RWPE2 (cell line): ENCODE measurements at regions not wholly inside any gene's neighbourhood (a gene's known extent, or its start where the extent isn't known, plus 50 kb on each side); places are given as distances from the start of the nearest gene placed in this dataset.
A peak's percentile ranks its signal among the peaks of the same experiment; 100 is the strongest.

Experiments used
- ATAC-seq: fragments of 200-7000 bp; cut with Tn5 transposase; 3 replicates; pipeline ENCODE4 v1.9.1; 2021; ENCODE audit warnings: low read depth
- DNase-seq: peaks from one replicate; pipeline ENCODE4 v3.0.0-alpha.2; 2020; ENCODE audit warnings: low spot score
- H3K27ac ChIP-seq: fragments of 450-650 bp; 2 replicates; pipeline ENCODE4 v1.5.1; 2017; ENCODE audit warnings: mild to moderate bottlenecking; ENCODE audit not compliant: poor library complexity, severe bottlenecking
- H3K27me3 ChIP-seq: fragments of 250-450 bp; sonication (Bioruptor Pico); 2 replicates; pipeline ENCODE4 v1.5.1; 2021; ENCODE audit warnings: mild to moderate bottlenecking, moderate library complexity; ENCODE audit not compliant: insufficient read depth, poor library complexity, severe bottlenecking
- H3K36me3 ChIP-seq: fragments of 250-450 bp; sonication (Bioruptor Pico); 2 replicates; pipeline ENCODE4 v1.5.1; 2020; ENCODE audit warnings: low read depth, mild to moderate bottlenecking, moderate library complexity
- H3K4me1 ChIP-seq: fragments of 250-450 bp; sonication (Bioruptor Pico); 2 replicates; pipeline ENCODE4 v1.5.1; 2021; ENCODE audit warnings: mild to moderate bottlenecking, moderate library complexity; ENCODE audit not compliant: insufficient read depth, poor library complexity, severe bottlenecking
- H3K4me3 ChIP-seq: fragments of 250-450 bp; sonication (Bioruptor Pico); 2 replicates; pipeline ENCODE4 v1.5.1; 2021; ENCODE audit warnings: mild to moderate bottlenecking, moderate library complexity; ENCODE audit not compliant: severe bottlenecking
- H3K9me3 ChIP-seq: fragments of 250-450 bp; sonication (Bioruptor Pico); 2 replicates; pipeline ENCODE4 v1.5.1; 2021; ENCODE audit warnings: mild to moderate bottlenecking, moderate library complexity; ENCODE audit not compliant: severe bottlenecking
- CTCF ChIP-seq: fragments of 450-650 bp; IDR thresholded peaks from one replicate; pipeline ENCODE4 v1.5.1; 2017; ENCODE audit warnings: mild to moderate bottlenecking, moderate library complexity; ENCODE audit not compliant: poor library complexity, severe bottlenecking

- peaks cover 3% of the 10 kb centered on the region for H3K9me3 ChIP-seq
- DNase-seq (no peak), ATAC-seq (no peak)
- no peak overlapping the region for H3K27ac ChIP-seq
- H3K27me3 ChIP-seq: peaks cover 62% of the 10 kb centered on the region
- no peak for TF ChIP-seq CTCF
- no peaks in the 10 kb centered on the region for H3K4me1 ChIP-seq
- no peaks in the 10 kb centered on the region for H3K36me3 ChIP-seq
- H3K4me3 ChIP-seq: no peak overlapping the region
These were observed 73.6 kb upstream of the PHACTR3 start for GRCh38 chr20:59530782-59531181.

GRCh38 chr20:59537991-59538390 is 66.3 kb upstream of the PHACTR3 start:
- H3K4me3 ChIP-seq: no peak overlapping the region
- ATAC-seq: no peak
- no peak for TF ChIP-seq CTCF
- H3K9me3 ChIP-seq: peaks cover 7% of the 10 kb centered on the region
- no peaks in the 10 kb centered on the region for H3K4me1 ChIP-seq
- peaks cover 32% of the 10 kb centered on the region for H3K27me3 ChIP-seq
- H3K36me3 ChIP-seq: no peaks in the 10 kb centered on the region
- no peak overlapping the region for H3K27ac ChIP-seq
- no peak for DNase-seq

GRCh38 chr20:59547596-59547995 is 56.7 kb upstream of the PHACTR3 start:
- Histone ChIP-seq H3K27ac (no peak overlapping the region), H3K4me1 (no peaks in the 10 kb centered on the region), H3K36me3 (no peaks in the 10 kb centered on the region), H3K27me3 (peaks cover 54% of the 10 kb centered on the region), H3K4me3 (no peak overlapping the region), H3K9me3 (peaks cover 4% of the 10 kb centered on the region)
- DNase-seq: peak; percentile 69
- no peak for TF ChIP-seq CTCF
- no peak for ATAC-seq
